Stomach smooth muscle (tissue), 2 donors: ENCODE measurements at regions not wholly inside any gene's neighbourhood (a gene's known extent, or its start where the extent isn't known, plus 50 kb on each side); places are given as distances from the start of the nearest gene placed in this dataset.

Experiments used
- H3K27ac ChIP-seq: one replicate; pipeline ENCODE4 v1.7.0; 2013; ENCODE audit warnings: mild to moderate bottlenecking, low read length, inconsistent platforms
- H3K27me3 ChIP-seq, 2 donors: one replicate each; pipeline ENCODE4 v1.7.0; 2013; ENCODE audit warnings: low read length in 2 of 2; ENCODE audit not compliant: insufficient read depth in 2 of 2, control insufficient read depth in 1 of 2
- H3K36me3 ChIP-seq, 2 donors: one replicate each; pipeline ENCODE4 v1.7.0; 2013; ENCODE audit warnings: low read length in 2 of 2; ENCODE audit not compliant: control insufficient read depth in 2 of 2, insufficient read depth in 2 of 2
- H3K4me1 ChIP-seq: one replicate; pipeline ENCODE4 v1.7.0; 2013; ENCODE audit warnings: low read length; ENCODE audit not compliant: control insufficient read depth, insufficient read depth
- H3K4me3 ChIP-seq, 2 donors: one replicate each; pipeline ENCODE4 v1.7.0; 2013; ENCODE audit warnings: low read length in 2 of 2
- H3K9ac ChIP-seq, 2 donors: one replicate each; pipeline ENCODE4 v1.7.0; 2013; ENCODE audit warnings: low read length in 2 of 2, mild to moderate bottlenecking in 1 of 2
- H3K9me3 ChIP-seq, 2 donors: one replicate each; pipeline ENCODE4 v1.7.0; 2013; ENCODE audit warnings: low read length in 2 of 2; ENCODE audit not compliant: control insufficient read depth in 2 of 2
- donor health status: healthy.
- donor health status: Pancreatic carcinoma.

DNA sequence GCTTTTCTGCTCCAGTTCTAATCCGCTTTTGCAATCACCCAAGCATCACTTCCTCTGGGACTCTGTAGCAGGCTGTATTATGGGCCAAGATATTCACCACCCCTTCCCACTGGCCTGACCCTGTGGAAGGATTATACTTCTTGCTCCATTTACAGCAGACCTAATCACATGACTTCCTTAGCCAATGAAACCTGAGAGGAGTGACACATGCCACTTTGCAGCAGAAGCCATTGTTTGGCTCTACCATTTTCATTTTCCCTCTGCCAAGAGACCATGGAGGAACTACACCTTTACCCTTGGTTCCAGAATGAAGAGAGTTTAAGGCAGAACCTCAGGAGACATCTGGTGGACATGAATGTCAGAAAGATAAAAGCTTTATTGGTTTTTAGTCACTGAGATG lies 134.9 kb upstream of the HSD17B12 start:
- no peak overlapping the region for H3K4me3 ChIP-seq
- no peaks in the 10 kb centered on the region for H3K9me3 ChIP-seq
- H3K9ac ChIP-seq: no peak overlapping the region
- no peak overlapping the region for H3K27ac ChIP-seq
- peaks cover 3% of the 10 kb centered on the region for H3K4me1 ChIP-seq
- H3K27me3 ChIP-seq: peaks cover 18 to 21% of the 10 kb centered on the region in 2 donors
- H3K36me3 ChIP-seq: no peaks in the 10 kb centered on the region

DNA sequence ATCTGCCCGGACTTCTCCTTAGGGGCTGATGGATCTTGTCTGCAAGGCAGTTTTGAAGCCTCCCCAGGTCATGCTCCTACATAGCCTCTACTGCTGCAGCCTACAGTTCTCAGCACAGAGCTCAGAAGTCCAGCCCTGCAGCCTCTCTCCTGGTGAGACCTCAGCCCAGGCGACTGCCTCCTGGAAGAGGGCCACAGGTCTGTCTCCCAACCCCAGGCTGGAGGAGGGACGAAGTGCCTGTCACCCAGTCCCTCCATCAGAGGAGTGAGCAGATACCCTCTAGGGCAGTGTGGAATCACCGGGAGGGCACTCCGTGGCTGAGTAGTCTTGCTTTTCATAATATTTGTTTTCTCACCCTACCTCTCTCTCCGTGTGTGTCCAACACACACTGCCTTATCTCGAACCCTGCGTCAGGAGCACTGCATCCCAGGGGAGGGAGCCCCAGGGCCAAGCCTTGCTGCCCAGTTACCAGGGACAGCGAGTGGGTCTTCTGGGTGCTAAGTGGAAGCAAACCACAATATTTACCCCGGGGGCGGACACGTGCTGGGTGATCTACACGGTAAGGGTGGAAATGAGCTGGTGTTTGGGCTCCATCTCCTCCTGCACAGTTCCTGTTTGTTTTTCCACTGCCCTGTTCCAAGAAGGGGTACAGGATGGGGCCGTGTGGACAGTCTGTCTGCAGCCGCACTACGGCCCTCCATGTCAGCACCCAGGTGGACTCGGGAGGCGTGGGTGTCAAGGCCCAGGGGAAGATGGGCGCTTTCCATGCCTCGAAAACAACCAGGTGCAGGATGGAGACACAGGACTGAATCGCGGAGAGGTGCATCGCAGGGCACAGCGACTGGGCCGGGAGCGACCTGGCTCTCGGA lies 133.7 kb upstream of the HSD17B12 start:
- H3K27me3 ChIP-seq: peaks cover 18 to 21% of the 10 kb centered on the region in 2 donors
- H3K9ac ChIP-seq: no peak overlapping the region
- no peak overlapping the region for H3K27ac ChIP-seq
- H3K4me1 ChIP-seq: peaks cover 3% of the 10 kb centered on the region
- H3K9me3 ChIP-seq: no peaks in the 10 kb centered on the region
- H3K4me3 ChIP-seq: no peak overlapping the region
- no peaks in the 10 kb centered on the region for H3K36me3 ChIP-seq

DNA sequence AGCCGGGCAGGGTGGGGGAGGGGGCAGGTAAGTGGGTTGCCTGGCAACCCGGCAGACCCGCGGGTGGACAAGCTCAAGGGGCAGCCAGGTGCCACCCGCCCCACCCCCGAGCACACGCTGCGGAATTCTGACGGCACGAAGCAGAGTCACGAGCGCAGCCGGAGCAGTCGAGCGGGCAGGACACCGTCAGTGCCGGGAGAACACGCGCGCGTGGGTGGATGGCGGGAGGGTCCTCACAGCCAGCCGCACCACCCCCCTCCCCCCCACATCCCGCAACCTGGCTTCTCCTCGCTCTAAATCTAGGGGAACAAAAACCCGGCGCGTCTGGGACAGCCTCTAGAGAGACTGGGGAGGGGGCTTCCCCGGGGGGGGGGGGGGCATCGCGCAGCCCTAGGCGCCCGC lies 133.1 kb upstream of the HSD17B12 start:
- no peak overlapping the region for H3K4me3 ChIP-seq
- H3K9me3 ChIP-seq: no peaks in the 10 kb centered on the region
- no peak overlapping the region for H3K9ac ChIP-seq
- no peak overlapping the region for H3K27ac ChIP-seq
- peaks cover 18 to 21% of the 10 kb centered on the region in 2 donors for H3K27me3 ChIP-seq
- no peaks in the 10 kb centered on the region for H3K36me3 ChIP-seq
- H3K4me1 ChIP-seq: peaks cover 3% of the 10 kb centered on the region

DNA sequence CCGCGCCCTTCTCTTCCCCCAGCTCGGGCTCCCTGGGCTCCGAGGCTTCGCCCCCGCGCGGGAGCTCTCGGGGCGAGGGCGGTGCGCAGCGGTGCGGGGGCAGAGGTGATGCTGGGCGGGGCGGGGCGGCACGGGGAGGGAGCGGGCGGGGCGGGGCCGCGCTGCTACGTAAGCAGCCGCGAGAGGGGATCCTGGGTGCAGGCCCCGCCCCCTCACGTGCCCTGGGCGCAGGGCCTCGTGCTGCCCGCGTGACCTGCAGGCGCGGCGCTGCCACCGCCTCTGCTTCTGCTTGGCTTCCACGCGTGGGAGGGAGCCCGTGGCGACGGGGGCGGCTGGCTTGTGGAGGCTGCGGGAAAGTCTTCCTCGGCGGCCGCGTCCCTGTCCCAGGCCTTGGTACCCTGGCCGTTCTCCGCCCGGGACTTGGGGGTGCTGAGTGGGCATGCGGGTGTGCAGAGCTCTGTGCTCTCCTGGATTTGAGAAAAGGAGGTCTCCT lies 132.6 kb upstream of the HSD17B12 start:
- Histone ChIP-seq H3K4me3 (no peak overlapping the region), H3K27me3 (peaks cover 20 to 23% of the 10 kb centered on the region in 2 donors)

DNA sequence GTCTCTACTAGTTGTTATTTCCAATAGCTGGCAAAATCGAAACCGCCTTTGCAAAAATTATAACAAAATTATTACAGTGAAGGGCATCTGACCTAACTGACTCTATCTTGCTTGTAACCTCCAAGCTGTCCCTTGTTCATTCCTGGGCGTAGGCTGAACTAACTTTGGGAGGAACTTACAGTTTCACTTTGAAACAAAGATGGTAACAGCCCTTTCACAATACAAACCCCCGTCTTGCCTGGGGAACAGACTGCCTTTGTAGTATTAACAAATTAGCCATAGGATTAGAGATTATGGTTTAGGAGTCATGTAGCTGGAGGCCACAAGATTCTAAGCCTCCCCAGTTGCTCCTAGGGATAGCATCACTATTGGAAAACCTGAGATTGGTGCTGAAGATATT lies 131.6 kb upstream of the HSD17B12 start:
- Histone ChIP-seq H3K27me3 (peaks cover 22 to 32% of the 10 kb centered on the region in 2 donors), H3K27ac (no peak overlapping the region), H3K9ac (no peak overlapping the region), H3K9me3 (no peaks in the 10 kb centered on the region), H3K4me3 (no peak overlapping the region), H3K4me1 (peaks cover 3% of the 10 kb centered on the region), H3K36me3 (no peaks in the 10 kb centered on the region)

More for the DNA sequence above, 132.6 kb upstream of the HSD17B12 start:
- H3K4me1 ChIP-seq: peaks cover 3% of the 10 kb centered on the region
- no peaks in the 10 kb centered on the region for H3K36me3 ChIP-seq
- H3K9ac ChIP-seq: no peak overlapping the region
- no peaks in the 10 kb centered on the region for H3K9me3 ChIP-seq
- no peak overlapping the region for H3K27ac ChIP-seq

DNA sequence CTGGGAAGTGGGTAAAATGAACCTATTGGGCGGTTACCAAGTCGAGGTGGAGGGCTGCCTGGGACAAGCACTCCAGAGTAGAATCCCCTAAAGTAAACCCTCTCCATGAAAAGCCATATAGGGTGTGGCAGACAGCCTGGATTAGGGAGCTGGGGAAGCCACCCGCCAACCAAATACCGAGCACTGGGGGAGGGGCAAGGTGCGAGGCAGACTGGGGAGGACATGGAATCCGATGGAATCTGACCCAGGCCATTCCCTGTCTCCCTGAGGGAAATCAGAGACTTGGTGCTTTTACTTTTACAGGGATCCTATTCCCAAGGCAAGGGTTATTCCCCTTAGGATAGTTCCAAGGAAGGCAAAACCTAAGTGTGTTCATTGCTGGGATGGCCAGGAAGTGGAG lies 130.9 kb upstream of the HSD17B12 start:
- H3K4me1 ChIP-seq: peaks cover 3% of the 10 kb centered on the region
- H3K9ac ChIP-seq: no peak overlapping the region
- H3K27ac ChIP-seq: no peak overlapping the region
- peaks cover 28 to 36% of the 10 kb centered on the region in 2 donors for H3K27me3 ChIP-seq
- H3K36me3 ChIP-seq: no peaks in the 10 kb centered on the region
- no peaks in the 10 kb centered on the region for H3K9me3 ChIP-seq
- H3K4me3 ChIP-seq: no peak overlapping the region

DNA sequence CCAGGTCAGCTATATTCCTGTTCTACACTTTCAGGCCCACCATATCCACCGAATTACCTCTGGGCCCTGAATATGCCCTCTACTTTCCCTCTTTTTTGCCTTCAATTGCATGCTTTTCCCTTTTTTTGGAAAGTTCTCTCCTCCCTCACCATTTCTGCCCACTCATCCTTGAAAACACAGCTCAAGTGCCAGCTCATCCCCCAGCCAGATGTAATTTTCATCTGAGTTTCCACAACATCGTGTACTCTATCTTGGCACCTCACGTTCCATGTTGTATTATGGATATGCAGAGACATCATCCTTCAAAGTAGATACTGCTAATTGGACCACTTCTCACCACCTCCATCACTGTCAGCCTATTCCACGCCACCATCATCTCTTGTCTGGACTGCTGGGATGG lies 129.8 kb upstream of the HSD17B12 start:
- peaks cover 37 to 40% of the 10 kb centered on the region in 2 donors for H3K27me3 ChIP-seq
- no peaks in the 10 kb centered on the region for H3K36me3 ChIP-seq
- H3K4me3 ChIP-seq: no peak overlapping the region
- no peak overlapping the region for H3K27ac ChIP-seq
- H3K4me1 ChIP-seq: peaks cover 9% of the 10 kb centered on the region
- no peak overlapping the region for H3K9ac ChIP-seq
- H3K9me3 ChIP-seq: no peaks in the 10 kb centered on the region

DNA sequence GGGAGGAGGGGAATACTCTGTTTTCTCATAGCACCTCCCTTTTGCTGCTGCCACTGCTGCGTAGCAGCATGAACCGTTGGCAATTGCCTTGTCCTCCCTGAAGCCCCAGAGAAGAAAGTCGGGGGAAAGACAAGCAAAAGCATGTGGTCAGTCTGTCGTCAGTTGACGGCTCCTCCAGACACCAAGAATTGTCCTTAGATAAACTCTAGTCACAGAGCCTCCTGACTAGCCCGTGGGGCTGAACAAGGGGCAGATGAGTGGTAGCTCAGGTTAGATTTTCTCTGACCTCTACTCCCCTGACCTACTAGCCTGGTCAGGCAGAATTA lies 126.4 kb upstream of the HSD17B12 start:
- Histone ChIP-seq H3K4me3 (no peak overlapping the region), H3K4me1 (peaks cover 15% of the 10 kb centered on the region), H3K9ac (no peak overlapping the region), H3K36me3 (no peaks in the 10 kb centered on the region), H3K27me3 (peaks cover 36 to 43% of the 10 kb centered on the region in 2 donors), H3K27ac (no peak overlapping the region), H3K9me3 (no peaks in the 10 kb centered on the region)

DNA sequence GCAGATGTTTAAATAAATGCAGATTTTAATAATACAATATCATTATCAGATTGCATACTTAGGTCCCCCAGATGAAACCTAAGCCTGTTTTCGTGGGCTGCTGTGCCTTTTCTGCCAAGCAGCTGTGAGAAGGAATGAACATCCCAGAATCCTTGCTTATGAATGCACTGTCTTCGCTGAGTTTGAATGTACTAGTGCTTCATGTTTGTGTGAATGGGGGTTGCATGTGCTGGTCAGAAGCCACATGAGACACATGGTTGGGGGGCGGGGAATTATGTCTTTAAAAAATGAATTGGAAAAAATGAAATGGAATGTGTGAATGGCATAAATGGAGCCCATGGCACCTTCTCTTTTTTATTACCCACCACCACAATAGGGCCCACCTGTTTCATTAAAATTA lies 125.4 kb upstream of the HSD17B12 start:
- peaks cover 42 to 50% of the 10 kb centered on the region in 2 donors for H3K27me3 ChIP-seq
- no peaks in the 10 kb centered on the region for H3K9me3 ChIP-seq
- no peak overlapping the region for H3K9ac ChIP-seq
- no peak overlapping the region for H3K4me3 ChIP-seq
- H3K36me3 ChIP-seq: no peaks in the 10 kb centered on the region
- H3K27ac ChIP-seq: no peak overlapping the region
- peaks cover 15% of the 10 kb centered on the region for H3K4me1 ChIP-seq

DNA sequence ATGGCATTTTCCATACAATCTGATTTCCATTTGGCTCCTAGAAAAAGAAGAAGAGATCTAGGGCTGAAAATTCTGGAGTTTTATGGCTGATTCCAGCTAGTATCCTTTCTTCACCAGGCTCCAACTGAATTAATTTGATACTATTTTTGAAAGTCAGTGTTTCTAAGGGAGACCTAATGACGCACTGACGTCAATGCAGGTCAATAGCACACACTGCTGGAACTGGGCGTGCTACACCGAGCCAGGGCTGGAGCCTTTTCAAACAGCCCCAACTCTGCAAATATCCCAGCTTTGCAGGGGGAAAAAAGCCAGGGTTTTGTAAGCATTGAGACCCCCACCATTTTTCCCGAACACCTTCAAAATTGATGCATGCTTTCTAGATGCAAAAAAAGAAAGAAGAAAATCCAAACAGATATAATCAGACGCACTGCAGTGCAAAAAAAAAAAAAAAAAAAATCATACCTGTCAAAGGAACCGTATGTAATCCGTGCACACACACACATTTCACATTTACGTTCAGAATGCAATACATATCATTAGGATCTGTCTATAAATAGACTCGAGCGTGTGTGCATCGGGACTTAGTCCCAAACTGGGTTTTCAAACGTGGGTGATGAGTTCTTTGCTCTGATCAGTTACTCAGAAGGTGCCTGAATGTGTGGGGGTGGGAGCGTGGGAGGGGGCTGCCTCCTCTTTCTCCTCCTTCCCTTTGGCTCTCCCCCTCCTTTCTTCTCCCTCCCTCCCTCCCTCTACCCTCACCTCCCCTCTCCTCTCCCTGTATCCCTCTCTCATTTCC lies 124.5 kb upstream of the HSD17B12 start:
- Histone ChIP-seq H3K4me1 (peaks cover 15% of the 10 kb centered on the region), H3K4me3 (no peak overlapping the region), H3K27ac (no peak overlapping the region), H3K27me3 (peaks cover 42 to 59% of the 10 kb centered on the region in 2 donors), H3K9ac (no peak overlapping the region), H3K36me3 (no peaks in the 10 kb centered on the region), H3K9me3 (no peaks in the 10 kb centered on the region)
